ENCODE measurements at regions not wholly inside any gene's neighbourhood (a gene's known extent, or its start where the extent isn't known, plus 50 kb on each side); places are given as distances from the start of the nearest gene placed in this dataset.

DNA sequence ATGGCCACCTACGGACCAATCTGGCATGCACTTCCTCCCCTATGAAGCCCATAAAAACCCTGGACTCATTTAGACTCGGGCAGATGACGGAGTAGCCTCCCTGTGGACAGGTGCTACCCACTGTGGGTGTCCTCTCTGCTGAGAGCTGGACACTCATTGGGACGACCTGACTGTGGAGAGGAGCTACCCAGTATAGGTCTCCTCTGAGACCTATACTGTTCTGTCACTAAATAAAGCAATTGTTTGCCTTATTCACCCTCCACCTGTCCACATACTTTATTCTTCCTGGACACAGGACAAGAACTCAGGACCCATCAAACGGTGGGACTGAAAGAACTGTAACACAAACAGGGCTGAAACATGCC lies 53.3 kb upstream of the CADM2 start:
- no peak for TF ChIP-seq CTCF (IDR thresholded peaks at IDR 0.05; ENCODE audit: poor library complexity, severe bottlenecking)
- no peaks in the 10 kb centered on the region for H3K27me3 ChIP-seq (ENCODE audit: insufficient read depth, poor library complexity, severe bottlenecking)
- H3K27ac ChIP-seq (ENCODE audit: poor library complexity, severe bottlenecking) = no peak overlapping the region
- DNase-seq (ENCODE audit: low spot score) (no peak), ATAC-seq (ENCODE audit: low read depth) (no peak)
- H3K9me3 ChIP-seq (ENCODE audit: severe bottlenecking) = no peaks in the 10 kb centered on the region
- H3K4me1 ChIP-seq (ENCODE audit: insufficient read depth, poor library complexity, severe bottlenecking) = no peaks in the 10 kb centered on the region
- no peak overlapping the region for H3K4me3 ChIP-seq (ENCODE audit: severe bottlenecking)
- no peaks in the 10 kb centered on the region for H3K36me3 ChIP-seq (ENCODE audit: low read depth)

DNA sequence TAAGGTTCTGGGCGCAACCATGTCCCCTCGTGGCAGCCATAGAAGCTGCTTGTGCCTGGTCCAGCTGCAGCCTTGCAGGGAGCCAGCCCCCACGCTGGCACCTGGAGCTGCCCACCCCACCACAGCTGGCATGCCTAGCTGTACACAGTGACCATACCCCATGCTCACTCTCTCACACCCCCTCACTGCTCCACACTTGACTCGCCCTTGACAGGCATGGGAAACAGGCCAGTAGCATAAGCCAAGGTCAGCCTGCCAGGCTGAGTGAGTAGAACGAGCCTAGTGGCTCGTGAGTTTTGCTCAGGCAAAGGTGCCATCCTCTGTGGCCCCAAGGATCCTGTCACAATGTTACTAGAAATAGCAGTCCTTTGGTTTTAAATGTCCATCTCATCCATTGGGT lies 52.7 kb upstream of the CADM2 start:
- no peak overlapping the region for H3K27ac ChIP-seq (ENCODE audit: poor library complexity, severe bottlenecking)
- H3K27me3 ChIP-seq (ENCODE audit: insufficient read depth, poor library complexity, severe bottlenecking) = no peaks in the 10 kb centered on the region
- no peak for TF ChIP-seq CTCF (IDR thresholded peaks at IDR 0.05; ENCODE audit: poor library complexity, severe bottlenecking)
- H3K36me3 ChIP-seq (ENCODE audit: low read depth) = no peaks in the 10 kb centered on the region
- no peak overlapping the region for H3K4me3 ChIP-seq (ENCODE audit: severe bottlenecking)
- no peaks in the 10 kb centered on the region for H3K4me1 ChIP-seq (ENCODE audit: insufficient read depth, poor library complexity, severe bottlenecking)
- no peaks in the 10 kb centered on the region for H3K9me3 ChIP-seq (ENCODE audit: severe bottlenecking)
- DNase-seq (ENCODE audit: low spot score) = no peak
- ATAC-seq (ENCODE audit: low read depth) = no peak

Data from RWPE2 (cell line).